ENCODE measurements at regions not wholly inside any gene's neighbourhood (a gene's known extent, or its start where the extent isn't known, plus 50 kb on each side); places are given as distances from the start of the nearest gene placed in this dataset.

DNA sequence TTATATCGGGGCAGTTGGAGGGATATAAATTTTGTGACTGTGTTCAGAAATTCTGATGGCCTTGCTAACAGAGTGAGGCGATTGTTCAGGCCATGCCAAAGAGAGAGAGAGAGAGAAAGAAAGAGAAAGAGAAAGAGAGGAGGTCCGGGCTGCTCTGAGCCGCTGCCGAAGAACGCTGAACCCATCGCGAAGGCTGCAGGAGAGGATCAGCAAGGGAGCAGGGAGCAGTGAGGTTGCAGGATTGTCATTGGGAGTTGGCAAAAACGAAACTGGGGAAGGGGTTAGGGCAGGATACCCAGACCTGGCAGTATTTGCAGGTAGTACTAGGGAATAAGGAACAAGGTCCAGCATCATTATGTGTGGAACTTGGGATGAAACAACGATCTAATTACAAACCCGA lies 537.1 kb downstream of the INSC start:
- H3K27ac Mint-ChIP-seq, result no peak overlapping the region
- ATAC-seq (no peak), DNase-seq (no peak)
- H3K9me3 Mint-ChIP-seq, result no peaks in the 10 kb centered on the region
- no peaks in the 10 kb centered on the region for H3K4me1 Mint-ChIP-seq
- peaks cover 23% of the 10 kb centered on the region for H3K27me3 Mint-ChIP-seq
- no peak overlapping the region for H3K4me3 Mint-ChIP-seq

- no peaks in the 10 kb centered on the region for H3K4me1 Mint-ChIP-seq
- H3K27me3 Mint-ChIP-seq, result peaks cover 23% of the 10 kb centered on the region
- no peak overlapping the region for H3K4me3 Mint-ChIP-seq
- no peak overlapping the region for H3K27ac Mint-ChIP-seq
- ATAC-seq, result no peak
- H3K9me3 Mint-ChIP-seq, result no peaks in the 10 kb centered on the region
- no peak for DNase-seq
Measured at GRCh38 chr11:15653191-15653710, 538.5 kb downstream of the INSC start.

GRCh38 chr11:15654451-15654850 lies 539.7 kb downstream of the INSC start:
- Mint-ChIP-seq H3K4me3 (no peak overlapping the region), H3K4me1 (no peaks in the 10 kb centered on the region), H3K9me3 (no peaks in the 10 kb centered on the region), H3K27ac (no peak overlapping the region), H3K27me3 (peaks cover 23% of the 10 kb centered on the region)
- ATAC-seq (no peak), DNase-seq (no peak)

DNA sequence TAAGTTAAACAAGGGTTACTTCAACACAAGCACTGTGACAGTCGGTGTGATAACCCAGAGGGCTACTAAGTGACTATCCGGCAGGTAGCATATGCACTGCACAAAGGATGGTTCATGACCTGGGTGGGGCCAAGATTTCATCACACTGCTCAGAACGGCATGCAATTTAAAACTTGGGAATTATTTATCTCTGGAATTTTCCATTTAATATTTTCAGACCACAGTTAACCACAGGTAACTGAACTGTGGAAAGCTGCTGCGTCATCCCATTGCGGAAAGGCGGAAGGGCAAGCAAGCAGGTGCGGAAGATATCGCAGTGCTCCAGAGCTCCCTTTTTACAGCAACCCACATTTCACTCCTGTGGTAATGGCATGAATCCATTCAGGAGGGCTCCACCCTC lies 540.8 kb downstream of the INSC start:
- Mint-ChIP-seq H3K27ac (no peak overlapping the region), H3K9me3 (no peaks in the 10 kb centered on the region), H3K27me3 (peaks cover 23% of the 10 kb centered on the region), H3K4me1 (no peaks in the 10 kb centered on the region), H3K4me3 (no peak overlapping the region)
- ATAC-seq (no peak), DNase-seq (no peak)

DNA sequence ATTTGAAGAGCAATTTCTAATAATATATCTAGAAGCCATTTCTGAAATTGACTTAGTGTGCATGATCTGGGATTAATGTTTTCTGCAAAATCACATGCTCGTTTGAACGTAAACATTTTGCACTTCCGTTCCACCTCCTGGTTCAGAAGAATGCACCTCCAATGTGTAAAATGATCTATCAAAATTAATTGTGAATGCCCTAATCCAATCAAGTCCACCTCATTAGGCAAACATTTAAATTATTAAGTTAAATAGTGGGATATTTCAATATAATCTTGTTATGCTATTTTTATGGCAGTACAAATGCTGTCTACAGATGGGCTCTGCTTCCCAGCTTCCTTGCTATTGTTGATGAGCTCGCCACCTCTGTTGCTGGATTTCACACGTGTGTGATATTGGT lies 542.5 kb downstream of the INSC start:
- no peak for DNase-seq
- H3K4me3 Mint-ChIP-seq, result no peak overlapping the region
- H3K4me1 Mint-ChIP-seq, result no peaks in the 10 kb centered on the region
- ATAC-seq, result no peak
- peaks cover 6% of the 10 kb centered on the region for H3K27me3 Mint-ChIP-seq
- H3K9me3 Mint-ChIP-seq, result no peaks in the 10 kb centered on the region
- no peak overlapping the region for H3K27ac Mint-ChIP-seq

DNA sequence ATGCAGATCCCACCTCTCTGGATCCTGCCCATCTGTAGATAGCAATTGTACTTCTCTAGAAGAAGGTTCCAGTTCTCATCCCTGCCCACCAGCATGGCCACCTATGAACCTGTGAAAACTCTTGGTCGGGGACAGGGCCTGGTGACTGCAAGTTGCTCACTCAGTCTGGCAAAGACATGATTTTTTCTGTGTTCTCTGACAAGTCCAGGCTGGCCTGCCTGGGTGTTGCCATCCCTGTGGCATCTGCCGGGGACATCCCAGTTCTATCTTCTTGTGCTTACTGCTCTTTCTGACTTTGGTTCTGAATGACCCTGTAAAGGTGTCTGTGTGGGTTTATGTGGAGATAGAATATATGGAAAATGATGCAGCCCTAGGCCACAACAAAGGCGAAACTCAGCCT lies 545.8 kb downstream of the INSC start:
- H3K27ac Mint-ChIP-seq, result no peak overlapping the region
- ATAC-seq (no peak), DNase-seq (no peak)
- H3K4me3 Mint-ChIP-seq, result no peak overlapping the region
- H3K4me1 Mint-ChIP-seq, result no peaks in the 10 kb centered on the region
- peaks cover 0 to under 1% of the 10 kb centered on the region in 2 donors for H3K9me3 Mint-ChIP-seq
- H3K27me3 Mint-ChIP-seq, result peaks cover 12% of the 10 kb centered on the region

DNA sequence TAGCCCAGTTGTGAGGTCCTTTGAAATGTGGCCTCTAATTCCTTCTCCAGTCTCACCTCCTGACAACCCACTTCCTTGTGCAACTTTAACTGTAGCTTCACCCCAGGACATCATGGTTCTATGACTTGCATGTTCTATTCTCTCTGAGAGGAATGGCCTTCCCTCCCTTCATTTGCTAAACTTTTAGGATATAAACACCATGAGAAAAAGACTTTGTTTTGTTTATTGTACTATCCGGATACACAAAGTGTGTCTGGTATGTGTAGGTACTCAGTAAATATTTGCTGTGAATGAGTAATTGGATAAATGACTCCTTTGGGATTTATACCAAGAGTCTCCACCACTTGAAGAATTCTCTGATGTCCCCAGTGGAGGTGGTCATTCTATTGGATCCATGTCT lies 547.6 kb downstream of the INSC start:
- ATAC-seq, result no peak
- no peak overlapping the region for H3K4me3 Mint-ChIP-seq

DNA sequence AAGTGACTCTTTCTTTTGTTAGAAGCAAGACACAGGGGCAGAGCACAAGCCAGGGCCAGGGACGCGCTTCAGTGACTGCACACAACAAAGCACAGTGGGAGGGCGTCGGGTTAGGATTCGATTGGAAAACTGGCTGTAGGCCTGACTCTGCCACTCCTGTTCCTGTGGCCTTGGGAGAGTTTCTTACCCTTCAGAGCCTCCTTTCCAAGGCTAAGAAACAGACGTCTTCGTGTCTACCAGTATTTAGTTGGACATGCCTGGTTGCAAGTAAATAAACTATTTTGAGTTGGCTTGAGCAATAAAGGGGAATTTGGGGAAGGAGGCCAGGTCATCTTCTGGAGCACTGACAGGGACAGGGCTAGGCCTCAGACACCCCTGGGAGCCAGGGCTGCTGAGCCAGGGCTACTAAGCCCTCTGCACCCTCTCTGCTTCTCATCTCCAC lies 549.1 kb downstream of the INSC start:
- H3K9me3 Mint-ChIP-seq, result peaks cover 0 to 5% of the 10 kb centered on the region in 2 donors
- no peak for DNase-seq
- H3K27ac Mint-ChIP-seq, result no peak overlapping the region
- H3K4me1 Mint-ChIP-seq, result no peaks in the 10 kb centered on the region
- no peak for ATAC-seq
- no peak overlapping the region for H3K4me3 Mint-ChIP-seq
- peaks cover 17% of the 10 kb centered on the region for H3K27me3 Mint-ChIP-seq

More for the DNA sequence above, 547.6 kb downstream of the INSC start:
- DNase-seq, result no peak
- H3K9me3 Mint-ChIP-seq, result peaks cover 0 to 5% of the 10 kb centered on the region in 2 donors
- H3K4me1 Mint-ChIP-seq, result no peaks in the 10 kb centered on the region
- H3K27me3 Mint-ChIP-seq, result peaks cover 17% of the 10 kb centered on the region
- H3K27ac Mint-ChIP-seq, result no peak overlapping the region

GRCh38 chr11:15665368-15665871 lies 550.7 kb downstream of the INSC start:
- no peak overlapping the region for H3K4me3 Mint-ChIP-seq
- no peak for ATAC-seq
- H3K27me3 Mint-ChIP-seq, result peaks cover 24% of the 10 kb centered on the region
- H3K4me1 Mint-ChIP-seq, result no peaks in the 10 kb centered on the region
- H3K9me3 Mint-ChIP-seq, result peaks cover 0 to 5% of the 10 kb centered on the region in 2 donors
- no peak for DNase-seq
- no peak overlapping the region for H3K27ac Mint-ChIP-seq

DNA sequence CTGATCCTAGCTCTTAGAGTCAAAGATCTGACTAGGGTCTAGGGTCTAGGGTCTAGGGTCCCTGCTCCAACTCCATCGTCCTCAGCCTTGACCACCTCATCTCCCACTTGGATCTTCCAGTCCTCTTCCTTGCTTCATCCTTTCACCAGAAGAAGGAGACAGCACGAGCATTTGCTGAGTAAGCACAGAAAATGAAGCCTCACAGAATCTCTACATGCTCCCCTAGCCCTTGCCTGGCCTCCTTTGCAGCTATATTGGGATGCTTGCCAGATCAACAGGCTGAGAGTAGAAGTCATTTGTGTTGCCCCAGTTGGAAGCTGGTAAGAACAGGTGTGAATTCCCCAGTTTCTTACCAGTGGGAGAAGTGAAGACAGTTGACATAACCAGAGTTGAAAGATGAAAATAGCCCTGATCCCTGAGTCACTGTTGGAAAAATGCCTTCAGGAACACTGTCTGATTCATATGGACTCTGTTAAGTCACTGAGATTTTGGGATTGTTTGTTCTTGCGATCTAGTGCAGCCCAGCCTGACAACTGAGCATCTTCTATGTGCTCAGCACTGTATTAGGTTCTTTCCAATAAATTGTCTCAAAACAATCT lies 552.5 kb downstream of the INSC start:
- Mint-ChIP-seq H3K9me3 (peaks cover 0 to 5% of the 10 kb centered on the region in 2 donors), H3K27me3 (peaks cover 29% of the 10 kb centered on the region), H3K27ac (no peak overlapping the region), H3K4me3 (no peak overlapping the region), H3K4me1 (no peaks in the 10 kb centered on the region)
- no peak for ATAC-seq
- DNase-seq, result no peak

- ATAC-seq, result no peak
- peaks cover 29% of the 10 kb centered on the region for H3K27me3 Mint-ChIP-seq
- H3K4me3 Mint-ChIP-seq, result no peak overlapping the region
- DNase-seq, result no peak
- H3K9me3 Mint-ChIP-seq, result peaks cover 0 to 5% of the 10 kb centered on the region in 2 donors
- no peaks in the 10 kb centered on the region for H3K4me1 Mint-ChIP-seq
- no peak overlapping the region for H3K27ac Mint-ChIP-seq
Measured at GRCh38 chr11:15668718-15669117, 554.0 kb downstream of the INSC start.

GRCh38 chr11:15670520-15671070 lies 555.9 kb downstream of the INSC start:
- DNase-seq (no peak), ATAC-seq (no peak)
- Mint-ChIP-seq H3K4me1 (no peaks in the 10 kb centered on the region), H3K4me3 (no peak overlapping the region), H3K9me3 (peaks cover 0 to 3% of the 10 kb centered on the region in 2 donors), H3K27ac (no peak overlapping the region), H3K27me3 (peaks cover 15% of the 10 kb centered on the region)

- Mint-ChIP-seq H3K27me3 (peaks cover 12% of the 10 kb centered on the region), H3K4me3 (no peak overlapping the region), H3K27ac (no peak overlapping the region), H3K4me1 (no peaks in the 10 kb centered on the region), H3K9me3 (peaks cover 0 to 1% of the 10 kb centered on the region in 2 donors)
- no peak for ATAC-seq
- DNase-seq, result no peak
Measured at GRCh38 chr11:15671216-15671615, 556.5 kb downstream of the INSC start.

DNA sequence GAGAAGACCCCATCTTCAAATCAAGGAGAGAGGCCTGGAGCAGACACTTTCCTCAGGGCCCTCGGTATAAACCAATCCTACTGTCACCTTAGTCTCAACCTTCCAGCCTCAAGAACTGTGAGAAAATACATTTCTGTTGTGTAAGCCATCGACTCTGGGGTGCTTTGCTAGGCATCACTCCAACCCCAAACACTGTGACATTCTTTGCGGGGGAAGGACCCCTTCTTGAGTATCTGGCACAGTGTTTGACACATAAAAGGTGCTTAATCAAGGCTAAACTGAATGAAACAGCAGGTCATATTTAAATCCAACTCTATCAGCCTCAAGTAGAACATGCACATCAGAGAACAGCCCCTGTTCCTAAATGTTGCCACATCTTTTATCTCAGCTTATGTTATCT lies 558.1 kb downstream of the INSC start:
- ATAC-seq (no peak), DNase-seq (no peak)
- Mint-ChIP-seq H3K9me3 (peaks cover 10% of the 10 kb centered on the region in 2 donors), H3K4me3 (no peak overlapping the region), H3K27me3 (peaks cover 12% of the 10 kb centered on the region), H3K27ac (no peak overlapping the region), H3K4me1 (no peaks in the 10 kb centered on the region)

DNA sequence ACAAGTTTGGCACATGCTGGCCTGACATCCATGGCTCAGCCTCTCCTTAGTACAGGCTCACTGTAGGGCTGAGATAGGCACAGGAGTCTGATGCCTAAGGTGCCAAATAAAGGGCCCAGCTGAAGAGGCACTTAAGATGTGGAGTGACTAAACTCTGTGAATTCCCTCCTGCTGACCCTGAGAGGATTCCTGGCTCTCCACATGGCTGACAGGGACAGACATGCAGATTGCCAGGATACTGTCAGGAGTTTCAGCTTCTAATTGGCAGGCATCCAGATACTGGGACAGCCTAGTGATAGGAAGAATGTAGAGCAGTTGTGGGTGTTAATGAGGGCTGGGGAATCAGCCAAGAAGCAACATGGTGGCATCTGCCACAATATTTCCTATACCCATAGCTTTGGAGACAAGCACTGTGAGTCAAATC lies 558.7 kb downstream of the INSC start:
- Mint-ChIP-seq H3K27me3 (peaks cover 12% of the 10 kb centered on the region), H3K4me3 (no peak overlapping the region), H3K27ac (no peak overlapping the region), H3K4me1 (no peaks in the 10 kb centered on the region), H3K9me3 (peaks cover 10 to 11% of the 10 kb centered on the region in 2 donors)
- no peak for ATAC-seq
- DNase-seq, result no peak

DNA sequence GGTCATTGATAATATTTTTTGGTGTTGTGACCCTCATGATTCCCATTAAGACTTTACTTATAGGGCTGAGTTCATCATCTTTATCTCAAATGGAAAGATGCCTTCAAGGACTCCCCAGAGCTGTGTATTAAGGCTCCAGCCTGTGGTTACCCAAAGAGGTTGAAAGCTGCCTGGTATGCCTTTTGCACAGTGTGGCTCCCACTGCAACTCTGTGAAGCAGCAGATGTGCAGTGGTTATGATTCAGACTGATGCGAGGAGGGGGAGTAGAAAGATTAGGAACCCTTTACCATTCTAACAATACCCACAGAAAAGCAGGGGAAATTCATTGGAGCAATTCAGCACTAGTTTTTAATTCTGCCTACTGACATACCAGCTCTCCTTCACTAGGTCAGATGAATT lies 560.0 kb downstream of the INSC start:
- H3K4me3 Mint-ChIP-seq, result no peak overlapping the region
- DNase-seq (no peak), ATAC-seq (no peak)
- peaks cover 11 to 14% of the 10 kb centered on the region in 2 donors for H3K9me3 Mint-ChIP-seq
- H3K27ac Mint-ChIP-seq, result no peak overlapping the region
- H3K27me3 Mint-ChIP-seq, result peaks cover 12% of the 10 kb centered on the region
- H3K4me1 Mint-ChIP-seq, result no peaks in the 10 kb centered on the region
